ENCODE measurements at regions not wholly inside any gene's neighbourhood (a gene's known extent, or its start where the extent isn't known, plus 50 kb on each side); places are given as distances from the start of the nearest gene placed in this dataset.
A peak's percentile ranks its signal among the peaks of the same experiment; 100 is the strongest.

- TF ChIP-seq HIC1 (tag by site-specific recombination; IDR thresholded peaks at IDR 0.05) (0 out of 2 replicates have a peak, but pooled peaks have one; percentile 47), ZNF658 (tag by site-specific recombination; IDR thresholded peaks at IDR 0.05) (no peak), KLF8 (tag by site-specific recombination; IDR thresholded peaks at IDR 0.05) (peak; percentile 55), SALL2 (tag by site-specific recombination; IDR thresholded peaks at IDR 0.05; ENCODE audit: borderline replicate concordance) (no peak), ZNF174 (tag by site-specific recombination; IDR thresholded peaks at IDR 0.05) (no peak), FEZF1 (tag by site-specific recombination; IDR thresholded peaks at IDR 0.05) (peak; percentile 52; the same call in 1 of the 2 replicates), ZNF560 (tag by site-specific recombination; IDR thresholded peaks at IDR 0.05; ENCODE audit: borderline replicate concordance) (no peak), ZNF292 (tag by site-specific recombination; IDR thresholded peaks at IDR 0.05; ENCODE audit: borderline replicate concordance, low read depth) (no peak), ZNF324 (tag by site-specific recombination; IDR thresholded peaks at IDR 0.05) (no peak), SP7 (tag by site-specific recombination; IDR thresholded peaks at IDR 0.05) (peak; percentile 52; the same call in 1 of the 2 replicates)
Measured at GRCh38 chr9:22682961-22683699, 236.5 kb downstream of the DMRTA1 start (continued).

- H3K27ac ChIP-seq (ENCODE audit: extremely low read depth, low read depth, low read length), result no peak overlapping the region
- POLR2A ChIA-PET, result no interaction called here
- no peaks in the 10 kb centered on the region for H3K36me3 ChIP-seq (ENCODE audit: control insufficient read depth in 2 of 2, insufficient read depth in 1 of 2, low read length in 2 of 2)
- no peak overlapping the region for H3K4me3 ChIP-seq (ENCODE audit: low read depth, low read length)
- peaks cover 7% of the 10 kb centered on the region; the same call in 1 of the 2 replicates for H3K4me1 ChIP-seq (ENCODE audit: control insufficient read depth, insufficient read depth, low read length)
- TF ChIP-seq ZNF629 (tag by site-specific recombination; IDR thresholded peaks at IDR 0.05) (0 out of 2 replicates have a peak, but pooled peaks have one; percentile 7), ZNF561 (tag by site-specific recombination; IDR thresholded peaks at IDR 0.05; ENCODE audit: borderline replicate concordance) (no peak), ZEB2 (tag by site-specific recombination; IDR thresholded peaks at IDR 0.05) (no peak), ZNF518A (tag by site-specific recombination; conservative IDR thresholded peaks at IDR 0.05; ENCODE audit: low read depth) (no peak), HOXA7 (CRISPR knock-in tag; IDR thresholded peaks at IDR 0.05; ENCODE audit: borderline replicate concordance) (no peak)
- CTCF ChIA-PET, result interaction anchor here (1.1 kb wide), 1 partner anchor 15 kb away, joined by 3 read pairs; no protein-coding TSS in a partner anchor
- no peaks in the 10 kb centered on the region for H3K9me3 ChIP-seq (ENCODE audit: control insufficient read depth, insufficient read depth, low read depth, low read length)
Measured at GRCh38 chr9:22683700-22684075, 237.1 kb downstream of the DMRTA1 start.

GRCh38 chr9:22693156-22693555, 246.5 kb downstream of the DMRTA1 start:
- no peaks in the 10 kb centered on the region for H3K9me3 ChIP-seq (ENCODE audit: control insufficient read depth, insufficient read depth, low read depth, low read length)
- no peaks in the 10 kb centered on the region for H3K4me1 ChIP-seq (ENCODE audit: control insufficient read depth, insufficient read depth, low read length)
- CTCF ChIA-PET, result no interaction called here
- no peak for TF ChIP-seq ZNF623 (tag by site-specific recombination; IDR thresholded peaks at IDR 0.05)
- TF ChIP-seq ZNF114 (tag by site-specific recombination; IDR thresholded peaks at IDR 0.05), result no peak
- TF ChIP-seq ZNF571 (tag by site-specific recombination; IDR thresholded peaks at IDR 0.05), result no peak
- no peak for TF ChIP-seq ZNF645 (tag by site-specific recombination; IDR thresholded peaks at IDR 0.05)
- no peak for TF ChIP-seq FEZF1 (tag by site-specific recombination; IDR thresholded peaks at IDR 0.05)
- H3K4me3 ChIP-seq (ENCODE audit: low read depth, low read length), result no peak overlapping the region
- H3K36me3 ChIP-seq (ENCODE audit: control insufficient read depth in 2 of 2, insufficient read depth in 1 of 2, low read length in 2 of 2), result no peaks in the 10 kb centered on the region
- H3K27ac ChIP-seq (ENCODE audit: extremely low read depth, low read depth, low read length), result no peak overlapping the region
- POLR2A ChIA-PET, result no interaction called here
